Activated CD8-positive, alpha-beta T cell treated with anti-CD3 and anti-CD28 coated beads for 36 hours (primary cell): ENCODE measurements at regions not wholly inside any gene's neighbourhood (a gene's known extent, or its start where the extent isn't known, plus 50 kb on each side); places are given as distances from the start of the nearest gene placed in this dataset.

ENCODE experiments used
- ATAC-seq: fragments of 200-7000 bp; cut with Tn5 transposase; one replicate; pipeline ENCODE4 v1.10.0; 2021; ENCODE audit warnings: mild to moderate bottlenecking, moderate library complexity
- CTCF ChIA-PET: fragments of 350-600 bp; sonication (Branson Sonifier 250); formaldehyde crosslinking; loops from one replicate; lab custom pipeline; 2021; ENCODE audit warnings: antibody characterized with exemption; lab: Charles Lee
- POLR2A ChIA-PET: fragments of 350-600 bp; sonication (Branson Sonifier 250); formaldehyde crosslinking; loops from one replicate; lab custom pipeline; 2021; ENCODE audit warnings: antibody characterized with exemption; lab: Charles Lee
- DNase-seq: peaks from one replicate; pipeline ENCODE4 v3.0.0-alpha.2; 2020
- H3K27ac Mint-ChIP-seq: one replicate; pipeline ENCODE4 v1.8.0; 2021; ENCODE audit warnings: mild to moderate bottlenecking, mixed read lengths
- H3K27me3 Mint-ChIP-seq: one replicate; pipeline ENCODE4 v1.8.0; 2021; ENCODE audit warnings: mixed read lengths
- H3K36me3 Mint-ChIP-seq: one replicate; pipeline ENCODE4 v1.8.0; 2021; ENCODE audit warnings: low read depth, mixed read lengths
- H3K4me1 Mint-ChIP-seq: one replicate; pipeline ENCODE4 v1.8.0; 2021; ENCODE audit warnings: low read depth, mixed read lengths
- H3K4me3 Mint-ChIP-seq: one replicate; pipeline ENCODE4 v1.8.0; 2021; ENCODE audit warnings: mild to moderate bottlenecking, moderate library complexity, mixed read lengths
- H3K9me3 Mint-ChIP-seq: one replicate; pipeline ENCODE4 v1.8.0; 2021; ENCODE audit warnings: mixed read lengths
- CTCF ChIP-seq: fragments of 200-600 bp; IDR thresholded peaks from one replicate; pipeline ENCODE4 v1.8.0; 2022; ENCODE audit warnings: antibody characterized with exemption, mild to moderate bottlenecking
- intact Hi-C: fragments of 100-400 bp; cut with micrococcal nuclease; formaldehyde crosslinking; loops from one replicate; pipeline ENCODE4 v1.10.0; 2022

GRCh38 chr10:6774406-6774805 is 194.3 kb upstream of the PRKCQ start:
- Mint-ChIP-seq H3K27me3 (peaks cover 20% of the 10 kb centered on the region), H3K9me3 (no peaks in the 10 kb centered on the region), H3K36me3 (no peaks in the 10 kb centered on the region), H3K4me1 (no peaks in the 10 kb centered on the region), H3K27ac (no peak overlapping the region), H3K4me3 (no peak overlapping the region)
- CTCF ChIA-PET, result no interaction called here
- no peak for TF ChIP-seq CTCF
- intact Hi-C loops, result no loop called here
- DNase-seq (no peak), ATAC-seq (no peak)
- POLR2A ChIA-PET, result no interaction called here

- no peaks in the 10 kb centered on the region for H3K9me3 Mint-ChIP-seq
- no peaks in the 10 kb centered on the region for H3K4me1 Mint-ChIP-seq
- H3K36me3 Mint-ChIP-seq, result no peaks in the 10 kb centered on the region
- CTCF ChIA-PET, result interaction anchor here (0.6 kb wide), 1 partner anchor 15 kb away, joined by 3 read pairs; no protein-coding TSS in a partner anchor
- POLR2A ChIA-PET, result no interaction called here
- H3K27me3 Mint-ChIP-seq, result peaks cover 20% of the 10 kb centered on the region
- H3K4me3 Mint-ChIP-seq, result no peak overlapping the region
- H3K27ac Mint-ChIP-seq, result no peak overlapping the region
- no peak for DNase-seq
- intact Hi-C loops, result no loop called here
- ATAC-seq, result no peak
- no peak for TF ChIP-seq CTCF
These were observed 191.3 kb upstream of the PRKCQ start for GRCh38 chr10:6771331-6771730.

DNA sequence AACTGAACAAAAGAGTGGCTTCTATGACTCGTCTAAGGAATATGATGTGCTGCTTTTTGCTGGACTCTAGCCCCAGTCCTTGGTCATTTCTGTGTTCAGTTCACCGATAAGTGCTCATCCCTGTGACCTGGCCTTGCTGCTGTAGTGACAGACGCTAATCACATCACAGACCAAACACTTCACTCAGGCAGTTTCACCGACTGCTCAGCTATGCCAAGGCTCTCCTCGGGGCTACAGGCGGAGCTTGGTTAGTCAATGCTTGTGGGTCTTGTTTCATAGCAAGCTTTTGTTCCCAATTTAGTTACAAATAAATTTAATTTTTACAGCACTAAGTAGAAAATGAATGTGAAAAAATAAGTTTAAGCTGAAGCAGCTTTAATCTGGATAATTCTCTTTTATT is 190.8 kb upstream of the PRKCQ start:
- ChIA-PET POLR2A (no interaction called here), CTCF (no interaction called here)
- no peak overlapping the region for H3K4me3 Mint-ChIP-seq
- DNase-seq (no peak), ATAC-seq (no peak)
- H3K4me1 Mint-ChIP-seq, result no peaks in the 10 kb centered on the region
- intact Hi-C loops, result no loop called here
- no peaks in the 10 kb centered on the region for H3K9me3 Mint-ChIP-seq
- H3K27ac Mint-ChIP-seq, result no peak overlapping the region
- no peak for TF ChIP-seq CTCF
- peaks cover 17% of the 10 kb centered on the region for H3K27me3 Mint-ChIP-seq
- no peaks in the 10 kb centered on the region for H3K36me3 Mint-ChIP-seq

DNA sequence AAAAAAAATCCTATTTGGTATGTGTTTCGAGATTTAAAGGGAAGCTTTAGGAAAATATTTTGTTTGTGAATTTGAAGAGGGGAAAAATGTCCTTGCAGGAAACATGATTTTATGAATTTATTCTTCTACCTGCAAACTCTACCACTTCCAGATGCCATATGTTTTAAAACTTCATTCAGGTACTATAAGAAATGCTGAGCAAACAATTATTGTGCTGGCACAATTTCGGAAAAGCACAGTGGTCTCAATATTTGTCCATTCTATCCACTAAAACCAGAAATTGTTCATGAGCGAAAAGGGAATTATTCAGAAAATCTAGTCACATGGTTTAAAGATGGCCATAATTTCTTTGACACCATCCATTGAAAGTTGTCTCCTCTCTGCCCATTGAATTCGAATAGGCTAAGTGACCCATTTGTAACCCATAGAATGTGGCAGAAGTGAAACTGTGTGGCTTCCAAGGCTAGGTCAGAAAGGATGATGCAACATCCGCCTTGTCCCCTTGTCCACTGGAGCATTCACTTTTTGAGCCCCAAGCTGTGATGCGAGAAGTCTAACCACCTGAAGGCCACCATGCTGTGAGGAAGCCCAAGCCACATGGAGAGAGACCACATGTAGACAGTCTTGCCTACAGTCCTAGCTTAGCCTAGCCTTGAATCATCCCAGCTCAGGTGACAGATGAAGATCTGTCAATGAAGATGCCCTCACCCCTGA is 189.8 kb upstream of the PRKCQ start:
- intact Hi-C loops, result no loop called here
- POLR2A ChIA-PET, result no interaction called here
- Mint-ChIP-seq H3K4me3 (no peak overlapping the region), H3K27me3 (peaks cover 14% of the 10 kb centered on the region), H3K4me1 (no peaks in the 10 kb centered on the region), H3K9me3 (no peaks in the 10 kb centered on the region), H3K36me3 (no peaks in the 10 kb centered on the region), H3K27ac (no peak overlapping the region)
- CTCF ChIA-PET, result no interaction called here
- ATAC-seq (no peak), DNase-seq (no peak)
- TF ChIP-seq CTCF, result no peak

DNA sequence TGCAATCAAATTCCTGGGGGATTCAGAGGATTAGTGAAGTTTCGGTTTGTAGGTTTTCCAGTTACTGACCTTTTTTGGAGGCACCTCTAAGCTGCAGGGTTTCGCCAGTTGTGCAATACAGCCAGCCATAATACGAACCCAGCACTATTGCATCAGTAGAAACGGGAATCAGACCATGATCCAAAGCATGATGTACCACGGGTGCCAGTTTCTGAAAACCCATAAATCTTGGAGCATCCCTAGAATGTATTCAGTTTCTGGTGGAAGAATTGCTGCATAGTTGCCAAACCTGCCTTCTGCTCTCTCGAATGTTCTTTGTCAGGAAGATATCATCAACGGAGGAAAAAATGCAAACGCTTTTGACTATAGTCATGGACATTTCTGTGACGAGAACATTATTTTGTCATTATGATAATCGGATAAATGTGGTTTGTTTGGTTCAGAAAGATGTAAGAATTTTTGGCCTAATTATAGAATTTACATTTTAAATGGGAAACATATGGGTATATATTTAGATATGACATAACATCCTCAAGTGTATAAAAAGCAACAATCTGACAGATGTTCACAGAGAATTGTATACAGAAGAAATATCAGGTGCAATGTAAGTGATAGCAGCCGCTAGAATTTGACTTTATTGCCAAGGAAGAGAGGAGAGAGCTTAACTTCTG is 186.2 kb upstream of the PRKCQ start:
- no peak overlapping the region for H3K4me3 Mint-ChIP-seq
- ChIA-PET CTCF (no interaction called here), POLR2A (no interaction called here)
- H3K36me3 Mint-ChIP-seq, result no peaks in the 10 kb centered on the region
- DNase-seq, result no peak
- intact Hi-C loops, result no loop called here
- no peak overlapping the region for H3K27ac Mint-ChIP-seq
- ATAC-seq, result no peak
- no peaks in the 10 kb centered on the region for H3K9me3 Mint-ChIP-seq
- H3K27me3 Mint-ChIP-seq, result peaks cover 22% of the 10 kb centered on the region
- TF ChIP-seq CTCF, result no peak
- no peaks in the 10 kb centered on the region for H3K4me1 Mint-ChIP-seq
